MM.1S (cell line): ENCODE measurements at regions not wholly inside any gene's neighbourhood (a gene's known extent, or its start where the extent isn't known, plus 50 kb on each side); places are given as distances from the start of the nearest gene placed in this dataset.

ENCODE experiments used
- CTCF ChIP-seq: fragments of 300-600 bp; sonication (generic); IDR thresholded peaks from 2 replicates; pipeline ENCODE4 v1.5.1; 2016; ENCODE audit warnings: antibody characterized with exemption, low read length, mixed read lengths
- EZH2 ChIP-seq: fragments of 300-600 bp; sonication (generic); optimal IDR thresholded peaks from 2 replicates; pipeline ENCODE3; 2017; ENCODE audit warnings: low read depth, mild to moderate bottlenecking, antibody characterized with exemption, low read length, mixed read lengths
- EZH2phosphoT487 ChIP-seq: fragments of 300-600 bp; sonication (generic); IDR thresholded peaks from 2 replicates; pipeline ENCODE4 v1.6.1; 2018; ENCODE audit warnings: antibody characterized with exemption, low read length

- TF ChIP-seq CTCF (no peak), EZH2phosphoT487 (no peak), EZH2 (no peak)
Observed at GRCh38 chr2:239891698-239892097, 133.4 kb downstream of the NDUFA10 start.
